ENCODE measurements at regions not wholly inside any gene's neighbourhood (a gene's known extent, or its start where the extent isn't known, plus 50 kb on each side); places are given as distances from the start of the nearest gene placed in this dataset.

- H3K9me3 ChIP-seq (ENCODE audit: control insufficient read depth in 4 of 4, insufficient read depth in 3 of 4, low read length in 3 of 4), result peaks cover 0 to 4% (median 2%) of the 10 kb centered on the region in 4 donors
Measured at GRCh38 chr12:74820324-74820723, 282.7 kb downstream of the ATXN7L3B start.

DNA sequence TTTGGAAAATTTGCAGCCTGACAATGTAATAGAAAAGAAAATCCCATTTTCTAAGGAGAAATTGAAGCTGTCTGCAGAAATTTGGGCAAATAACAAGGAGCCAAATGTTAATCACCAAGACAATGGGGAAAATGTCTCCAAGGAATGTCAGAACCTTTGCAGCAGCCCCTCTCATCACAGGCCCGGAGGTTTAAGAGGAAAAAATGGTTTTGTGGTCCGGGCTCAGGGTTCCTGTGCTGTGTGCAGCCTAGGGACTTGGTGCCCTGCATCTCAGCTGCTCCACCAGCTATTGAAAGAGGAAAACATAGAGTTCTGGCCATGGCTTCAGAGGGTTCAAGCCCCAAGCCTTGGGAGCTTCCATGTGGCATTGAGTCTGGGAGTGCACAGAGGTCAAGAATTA, 298.9 kb downstream of the ATXN7L3B start:
- DNase-seq (no peak), ATAC-seq (ENCODE audit: insufficient read depth, low FRiP score) (no peak)
- WGBS, 2 donors, result 42 to 78% methylated on average over 2 of the region's 2 CpGs

More at GRCh38 chr12:74820324-74820723, 282.7 kb downstream of the ATXN7L3B start:
- Histone ChIP-seq H3K27ac (ENCODE audit: low read depth in 1 of 2, low read length in 1 of 2) (no peak overlapping the region), H3K4me1 (ENCODE audit: control insufficient read depth in 5 of 5, insufficient read depth in 5 of 5, low read length in 5 of 5) (no peaks in the 10 kb centered on the region), H3K27me3 (ENCODE audit: control insufficient read depth in 3 of 3, insufficient read depth in 3 of 3, low read length in 2 of 3) (no peaks in the 10 kb centered on the region), H3K4me3 (no peak overlapping the region), H3K36me3 (ENCODE audit: control insufficient read depth in 4 of 4, insufficient read depth in 4 of 4, low read length in 4 of 4) (no peaks in the 10 kb centered on the region), H3K9ac (ENCODE audit: insufficient read depth in 1 of 2, low read length in 2 of 2) (no peak overlapping the region)
- DNase-seq (no peak), ATAC-seq (ENCODE audit: insufficient read depth, low FRiP score) (no peak)
- no peak for TF ChIP-seq CTCF (IDR thresholded peaks at IDR 0.05; ENCODE audit: control extremely low read depth, extremely low read depth)
- WGBS, 2 donors, result 72 to 76% methylated on average over 1 of the region's 1 CpG

GRCh38 chr12:74846116-74846515, 308.5 kb downstream of the ATXN7L3B start:
- H3K9me3 ChIP-seq (ENCODE audit: control insufficient read depth in 4 of 4, insufficient read depth in 3 of 4, low read length in 3 of 4), result no peaks in the 10 kb centered on the region
- ATAC-seq (ENCODE audit: insufficient read depth, low FRiP score), result no peak
- no peaks in the 10 kb centered on the region for H3K36me3 ChIP-seq (ENCODE audit: control insufficient read depth in 4 of 4, insufficient read depth in 4 of 4, low read length in 4 of 4)
- no peak overlapping the region for H3K4me3 ChIP-seq
- no peak overlapping the region for H3K9ac ChIP-seq (ENCODE audit: insufficient read depth in 1 of 2, low read length in 2 of 2)
- DNase-seq, result no peak
- TF ChIP-seq CTCF (IDR thresholded peaks at IDR 0.05; ENCODE audit: control extremely low read depth, extremely low read depth), result no peak
- H3K27ac ChIP-seq (ENCODE audit: low read depth in 1 of 2, low read length in 1 of 2), result no peak overlapping the region
- no peaks in the 10 kb centered on the region for H3K27me3 ChIP-seq (ENCODE audit: control insufficient read depth in 3 of 3, insufficient read depth in 3 of 3, low read length in 2 of 3)
- WGBS, 2 donors, result 67 to 81% methylated on average over 2 of the region's 2 CpGs
- peaks cover 0 to 3% (median 0%) of the 10 kb centered on the region in 5 donors for H3K4me1 ChIP-seq (ENCODE audit: control insufficient read depth in 5 of 5, insufficient read depth in 5 of 5, low read length in 5 of 5)

More for the DNA sequence above, 298.9 kb downstream of the ATXN7L3B start:
- H3K9me3 ChIP-seq (ENCODE audit: control insufficient read depth in 4 of 4, insufficient read depth in 3 of 4, low read length in 3 of 4), result peaks cover 0 to 7% (median under 1%) of the 10 kb centered on the region in 4 donors
- no peaks in the 10 kb centered on the region for H3K36me3 ChIP-seq (ENCODE audit: control insufficient read depth in 4 of 4, insufficient read depth in 4 of 4, low read length in 4 of 4)
- H3K4me1 ChIP-seq (ENCODE audit: control insufficient read depth in 5 of 5, insufficient read depth in 5 of 5, low read length in 5 of 5), result no peaks in the 10 kb centered on the region
- no peak for TF ChIP-seq CTCF (IDR thresholded peaks at IDR 0.05; ENCODE audit: control extremely low read depth, extremely low read depth)
- H3K27me3 ChIP-seq (ENCODE audit: control insufficient read depth in 3 of 3, insufficient read depth in 3 of 3, low read length in 2 of 3), result no peaks in the 10 kb centered on the region
- H3K9ac ChIP-seq (ENCODE audit: insufficient read depth in 1 of 2, low read length in 2 of 2), result no peak overlapping the region
- no peak overlapping the region for H3K27ac ChIP-seq (ENCODE audit: low read depth in 1 of 2, low read length in 1 of 2)
- H3K4me3 ChIP-seq, result no peak overlapping the region

- peak in 2 of 3 donors; percentile 8 to 51 for DNase-seq
- H3K27ac ChIP-seq (ENCODE audit: low read depth in 1 of 2, low read length in 1 of 2), result no peak overlapping the region
- H3K27me3 ChIP-seq (ENCODE audit: control insufficient read depth in 3 of 3, insufficient read depth in 3 of 3, low read length in 2 of 3), result no peaks in the 10 kb centered on the region
- no peak for ATAC-seq (ENCODE audit: insufficient read depth, low FRiP score)
- no peak overlapping the region for H3K4me3 ChIP-seq
- H3K4me1 ChIP-seq (ENCODE audit: control insufficient read depth in 5 of 5, insufficient read depth in 5 of 5, low read length in 5 of 5), result peaks cover 0 to 3% (median 0%) of the 10 kb centered on the region in 5 donors
- WGBS, 2 donors, result 65 to 83% methylated on average over 5 of the region's 5 CpGs
- TF ChIP-seq CTCF (IDR thresholded peaks at IDR 0.05; ENCODE audit: control extremely low read depth, extremely low read depth), result no peak
- no peaks in the 10 kb centered on the region for H3K9me3 ChIP-seq (ENCODE audit: control insufficient read depth in 4 of 4, insufficient read depth in 3 of 4, low read length in 3 of 4)
- no peaks in the 10 kb centered on the region for H3K36me3 ChIP-seq (ENCODE audit: control insufficient read depth in 4 of 4, insufficient read depth in 4 of 4, low read length in 4 of 4)
- H3K9ac ChIP-seq (ENCODE audit: insufficient read depth in 1 of 2, low read length in 2 of 2), result no peak overlapping the region
Measured at GRCh38 chr12:74847169-74847568, 309.5 kb downstream of the ATXN7L3B start.

Data from lung (tissue), 11 donors.